Ectodermal cell (in vitro differentiated cells): ENCODE measurements at regions not wholly inside any gene's neighbourhood (a gene's known extent, or its start where the extent isn't known, plus 50 kb on each side); places are given as distances from the start of the nearest gene placed in this dataset.
"Not testable (repeated sequence)": the region's sequence is repeated elsewhere in the genome, so short reads cannot be mapped to it uniquely, and the experiment has no call there.

ENCODE experiments used
- H3K27ac ChIP-seq: 2 replicates; pipeline ENCODE4 v1.7.0; 2013; ENCODE audit warnings: mild to moderate bottlenecking, low read depth, low read length; ENCODE audit not compliant: insufficient read depth, poor library complexity, severe bottlenecking
- H3K27me3 ChIP-seq: 2 replicates; pipeline ENCODE4 v1.7.0; 2013; ENCODE audit warnings: mild to moderate bottlenecking, low read length; ENCODE audit not compliant: insufficient read depth, control insufficient read depth, poor library complexity, severe bottlenecking
- H3K36me3 ChIP-seq: one replicate; pipeline ENCODE4 v1.7.0; 2013; ENCODE audit warnings: low read length; ENCODE audit not compliant: control insufficient read depth, insufficient read depth
- H3K4me1 ChIP-seq: one replicate; pipeline ENCODE4 v1.7.0; 2013; ENCODE audit warnings: low read length; ENCODE audit not compliant: control insufficient read depth, insufficient read depth
- H3K4me3 ChIP-seq: 2 replicates; pipeline ENCODE4 v1.7.0; 2013; ENCODE audit warnings: low read depth, low read length, control low read depth; ENCODE audit not compliant: insufficient read depth
- H3K9me3 ChIP-seq: 2 replicates; pipeline ENCODE4 v1.7.0; 2013; ENCODE audit warnings: mild to moderate bottlenecking, low read length, moderate library complexity; ENCODE audit not compliant: control insufficient read depth
- WGBS, 2 experiments: methylation state at CpG; one replicate each; pipeline ENCODE4 v1.1.7; 2013; ENCODE audit warnings: missing lambda C conversion rate in 2 of 2; 5-methylcytosine and 5-hydroxymethylcytosine counted together

- 80 to 93% methylated on average over 1 of the region's 2 CpGs for WGBS, 2 experiments
- Histone ChIP-seq H3K27ac (no peak overlapping the region), H3K9me3 (no peaks in the 10 kb centered on the region), H3K4me3 (no peak overlapping the region), H3K4me1 (no peaks in the 10 kb centered on the region), H3K36me3 (no peaks in the 10 kb centered on the region), H3K27me3 (no peaks in the 10 kb centered on the region)
These were observed 801.5 kb upstream of the GBE1 start for GRCh38 chr3:82562896-82563295.

GRCh38 chr3:82561784-82562183, 800.3 kb upstream of the GBE1 start:
- no peaks in the 10 kb centered on the region for H3K36me3 ChIP-seq
- no peak overlapping the region for H3K4me3 ChIP-seq
- H3K27ac ChIP-seq: no peak overlapping the region
- no peaks in the 10 kb centered on the region for H3K4me1 ChIP-seq
- WGBS, 2 experiments: 100% methylated on average over 1 of the region's 2 CpGs
- no peaks in the 10 kb centered on the region for H3K9me3 ChIP-seq
- H3K27me3 ChIP-seq: no peaks in the 10 kb centered on the region

DNA sequence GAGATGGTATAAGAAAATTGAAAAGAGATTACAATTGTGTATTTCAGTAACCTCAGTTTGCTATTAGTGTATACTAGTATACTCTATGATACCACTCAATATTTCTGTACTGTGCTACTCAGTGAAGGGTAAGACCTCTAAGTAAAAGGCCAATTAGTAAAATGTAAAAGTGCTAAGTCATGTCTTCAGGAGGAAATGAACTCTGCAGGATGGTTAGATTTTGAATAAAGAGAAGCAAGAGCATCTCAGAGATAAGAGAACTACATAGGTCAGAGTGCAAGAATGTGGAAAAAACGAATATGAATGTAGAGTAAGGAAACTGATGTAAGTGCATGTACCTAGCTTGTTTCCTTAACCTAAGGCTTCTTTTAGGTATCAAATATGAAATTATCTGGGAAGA, 796.6 kb upstream of the GBE1 start:
- Histone ChIP-seq H3K36me3 (no peaks in the 10 kb centered on the region), H3K4me3 (no peak overlapping the region), H3K9me3 (no peaks in the 10 kb centered on the region), H3K27me3 (no peaks in the 10 kb centered on the region), H3K4me1 (no peaks in the 10 kb centered on the region), H3K27ac (no peak overlapping the region)
- 75 to 78% methylated on average over 1 of the region's 1 CpG for WGBS, 2 experiments

GRCh38 chr3:82556113-82556512, 794.7 kb upstream of the GBE1 start:
- Histone ChIP-seq H3K27me3 (no peaks in the 10 kb centered on the region), H3K27ac (no peak overlapping the region), H3K36me3 (no peaks in the 10 kb centered on the region), H3K4me1 (no peaks in the 10 kb centered on the region), H3K4me3 (no peak overlapping the region), H3K9me3 (no peaks in the 10 kb centered on the region)
- WGBS, 2 experiments: 89 to 94% methylated on average over 5 of the region's 5 CpGs

DNA sequence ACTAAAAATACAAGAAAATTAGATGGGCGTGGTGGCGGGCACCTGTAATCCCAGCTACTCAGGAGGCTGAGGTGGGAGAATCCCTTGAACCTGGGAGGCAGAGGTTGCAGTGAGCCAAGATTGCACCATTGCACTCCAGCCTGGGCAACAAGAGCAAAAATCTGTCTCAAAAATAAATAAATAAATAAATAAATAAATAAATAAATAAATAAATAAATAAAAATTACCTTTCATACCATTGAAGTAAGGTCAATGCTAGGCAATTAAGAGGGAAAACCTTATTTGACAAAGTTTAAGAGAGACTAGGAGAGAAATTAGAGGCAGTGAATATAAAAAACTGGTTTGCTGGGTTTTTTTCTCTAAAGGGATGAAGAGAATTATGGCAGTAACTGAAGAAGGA, 781.1 kb upstream of the GBE1 start:
- not testable (repeated sequence) for H3K27ac ChIP-seq, H3K27me3 ChIP-seq, H3K9me3 ChIP-seq, H3K4me1 ChIP-seq, H3K4me3 ChIP-seq, H3K36me3 ChIP-seq
- 97 to 100% methylated on average over 2 of the region's 2 CpGs for whole genome bisulfite sequencing, 2 experiments

- 100% methylated on average over 1 of the region's 1 CpG; no CpG with 5 or more reads in 1 of the 2 experiments for WGBS, 2 experiments
- H3K36me3 ChIP-seq: no peaks in the 10 kb centered on the region
- H3K9me3 ChIP-seq: no peaks in the 10 kb centered on the region
- H3K4me1 ChIP-seq: no peaks in the 10 kb centered on the region
- no peak overlapping the region for H3K4me3 ChIP-seq
- no peaks in the 10 kb centered on the region for H3K27me3 ChIP-seq
- no peak overlapping the region for H3K27ac ChIP-seq
These were observed 760.2 kb upstream of the GBE1 start for GRCh38 chr3:82521657-82522056.

- WGBS, 2 experiments: 48 to 55% methylated on average over 2 of the region's 2 CpGs
- H3K4me1 ChIP-seq: no peaks in the 10 kb centered on the region
- no peaks in the 10 kb centered on the region for H3K27me3 ChIP-seq
- H3K36me3 ChIP-seq: no peaks in the 10 kb centered on the region
- H3K9me3 ChIP-seq: no peaks in the 10 kb centered on the region
- no peak overlapping the region for H3K4me3 ChIP-seq
- no peak overlapping the region for H3K27ac ChIP-seq
These were observed 759.4 kb upstream of the GBE1 start for GRCh38 chr3:82520846-82521245.

GRCh38 chr3:82509951-82510603, 748.6 kb upstream of the GBE1 start:
- Histone ChIP-seq H3K4me3 (no peak overlapping the region), H3K9me3 (no peaks in the 10 kb centered on the region), H3K36me3 (no peaks in the 10 kb centered on the region), H3K27ac (no peak overlapping the region), H3K27me3 (no peaks in the 10 kb centered on the region), H3K4me1 (no peaks in the 10 kb centered on the region)
- 96 to 98% methylated on average over 16 of the region's 16 CpGs for WGBS, 2 experiments

- Histone ChIP-seq H3K36me3 (no peaks in the 10 kb centered on the region), H3K4me1 (no peaks in the 10 kb centered on the region), H3K9me3 (no peaks in the 10 kb centered on the region), H3K4me3 (no peak overlapping the region), H3K27me3 (no peaks in the 10 kb centered on the region), H3K27ac (no peak overlapping the region)
- 87 to 91% methylated on average over 9 of the region's 9 CpGs for WGBS, 2 experiments
These were observed 747.8 kb upstream of the GBE1 start for GRCh38 chr3:82509106-82509842.

GRCh38 chr3:82506204-82506603, 744.8 kb upstream of the GBE1 start:
- Histone ChIP-seq H3K9me3 (no peaks in the 10 kb centered on the region), H3K36me3 (no peaks in the 10 kb centered on the region), H3K27ac (no peak overlapping the region), H3K4me3 (no peak overlapping the region), H3K4me1 (no peaks in the 10 kb centered on the region), H3K27me3 (no peaks in the 10 kb centered on the region)
- 96 to 97% methylated on average over 6 of the region's 6 CpGs for WGBS, 2 experiments
